ENCODE measurements at regions not wholly inside any gene's neighbourhood (a gene's known extent, or its start where the extent isn't known, plus 50 kb on each side); places are given as distances from the start of the nearest gene placed in this dataset.

DNA sequence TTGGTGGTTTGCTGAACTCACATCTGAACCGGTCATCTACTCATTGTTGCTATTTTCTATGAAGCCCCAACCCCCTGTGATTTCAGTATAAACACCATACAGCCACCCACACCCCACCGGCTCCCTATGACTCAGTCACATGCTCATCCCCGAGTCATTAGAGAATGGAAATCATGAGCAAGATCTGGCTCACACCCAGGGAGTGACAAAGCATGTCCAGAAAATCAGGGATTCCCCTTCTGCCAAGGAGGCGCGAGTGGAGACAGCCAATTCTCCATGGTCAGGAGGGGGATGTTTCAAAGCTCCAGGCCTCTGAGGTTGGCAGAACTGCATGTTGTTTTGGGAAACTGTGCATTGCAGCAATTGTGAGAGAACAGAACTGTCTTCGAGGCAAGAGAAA lies 657.5 kb upstream of the TBX3 start:
- DNase-seq = no peak

- no peak for DNase-seq
These were observed 654.8 kb upstream of the TBX3 start for GRCh38 chr12:115338566-115339294.

DNA sequence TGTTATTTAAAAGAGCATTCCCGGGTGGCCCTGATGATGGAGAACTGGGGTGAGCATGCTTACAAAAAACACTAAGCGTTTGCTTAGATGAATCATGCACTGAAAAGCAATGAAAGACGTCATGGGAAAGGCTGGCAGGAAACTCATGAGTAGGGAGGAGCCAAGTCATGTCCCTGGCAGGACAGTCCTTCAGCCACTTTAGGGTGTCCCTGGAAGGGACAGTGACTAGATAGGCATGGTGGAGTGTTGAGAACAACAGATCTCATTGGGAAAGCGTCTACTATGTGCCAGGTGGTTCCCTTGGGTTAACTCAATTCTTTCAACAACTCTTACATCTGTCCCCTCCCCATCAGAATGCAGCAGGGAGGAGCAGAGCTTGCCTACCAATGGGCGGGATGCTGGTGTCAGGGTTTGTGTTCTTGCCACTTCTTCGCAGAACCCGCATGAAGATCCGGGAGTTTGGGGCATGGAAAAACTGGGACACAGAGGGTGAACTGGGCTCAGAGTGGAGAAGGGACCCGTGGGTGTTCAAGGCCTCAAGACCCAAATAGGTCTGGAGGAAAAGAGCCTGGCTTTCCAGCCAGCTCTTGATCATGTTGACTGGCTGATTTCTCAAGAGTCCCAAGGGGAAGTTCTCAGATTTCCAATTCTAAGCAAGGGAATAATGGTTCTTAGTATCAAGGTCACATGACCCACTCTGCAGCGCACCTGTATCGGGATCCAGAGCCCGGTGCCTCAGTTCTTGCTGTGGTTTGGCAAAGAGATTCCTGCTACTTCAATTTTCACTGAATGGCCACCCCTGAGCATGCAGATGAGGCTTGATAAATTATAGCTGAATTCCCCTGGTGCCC lies 653.9 kb upstream of the TBX3 start:
- DNase-seq = no peak

- no peak for DNase-seq
These were observed 652.5 kb upstream of the TBX3 start for GRCh38 chr12:115336506-115336905.

DNA sequence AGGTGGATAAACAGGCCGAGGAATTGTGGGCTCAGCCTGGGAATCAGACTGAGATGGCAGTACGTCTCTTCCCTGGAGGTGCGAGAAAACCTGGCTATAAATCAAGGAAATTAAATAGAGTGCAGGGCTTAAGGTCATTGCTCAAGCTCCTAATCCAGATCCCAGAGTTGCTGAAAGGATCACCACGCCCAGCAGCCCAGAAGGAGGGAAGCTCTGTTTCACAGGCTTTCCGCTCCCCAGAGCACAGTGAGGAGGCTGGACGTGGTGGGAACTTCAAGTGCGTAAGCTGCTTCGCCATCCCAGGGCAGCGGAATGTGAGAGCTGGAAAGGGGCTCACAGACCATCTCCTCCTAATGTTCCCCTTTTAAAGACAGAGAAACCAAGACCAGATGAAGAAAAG lies 651.6 kb upstream of the TBX3 start:
- no peak for DNase-seq

DNA sequence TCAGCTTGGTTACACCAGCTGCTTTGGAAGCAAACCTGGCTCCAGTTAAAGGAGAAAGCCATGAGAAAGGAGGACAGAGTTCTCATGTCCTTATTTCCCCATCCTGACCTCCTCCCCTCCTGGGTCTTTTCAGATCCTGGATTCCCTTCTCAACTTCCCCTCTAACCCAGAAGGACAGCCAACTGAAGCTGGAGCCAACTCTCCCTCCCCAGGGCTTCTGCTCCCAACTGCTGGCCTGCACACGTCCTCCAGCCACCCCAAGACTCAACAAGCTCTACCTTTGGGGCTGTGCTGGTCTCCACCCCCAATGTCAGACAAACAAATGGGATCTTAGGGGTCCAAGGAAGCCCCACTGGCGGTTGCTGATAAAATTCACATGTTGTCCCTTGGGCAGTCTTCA lies 651.1 kb upstream of the TBX3 start:
- DNase-seq = no peak

- no peak for DNase-seq
These were observed 649.0 kb upstream of the TBX3 start for GRCh38 chr12:115332945-115333344.

- no peak for DNase-seq
These were observed 641.9 kb upstream of the TBX3 start for GRCh38 chr12:115325858-115326257.

GRCh38 chr12:115324949-115325593 lies 641.1 kb upstream of the TBX3 start:
- DNase-seq = no peak

GRCh38 chr12:115323223-115323905 lies 639.4 kb upstream of the TBX3 start:
- no peak for DNase-seq

DNA sequence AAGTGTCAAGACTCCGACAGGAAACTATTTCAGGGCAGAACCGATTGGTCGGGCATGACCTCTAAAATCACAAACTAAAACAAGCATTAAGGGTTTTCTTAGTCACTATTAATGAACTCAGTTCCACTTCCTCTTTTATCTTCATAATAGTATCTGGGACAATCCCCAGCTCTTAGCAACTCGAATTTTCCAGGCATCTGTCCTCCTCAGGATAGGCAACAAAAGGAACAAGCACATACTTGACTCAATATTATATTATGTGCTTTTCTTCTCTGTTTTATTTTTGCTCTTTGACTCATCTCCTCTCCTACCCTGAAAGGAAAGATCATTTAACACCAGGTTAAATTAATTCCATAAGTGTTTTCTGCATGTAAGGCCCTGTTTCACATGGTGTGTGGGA lies 638.3 kb upstream of the TBX3 start:
- no peak for DNase-seq

- no peak for DNase-seq
These were observed 637.0 kb upstream of the TBX3 start for GRCh38 chr12:115320967-115321366.

DNA sequence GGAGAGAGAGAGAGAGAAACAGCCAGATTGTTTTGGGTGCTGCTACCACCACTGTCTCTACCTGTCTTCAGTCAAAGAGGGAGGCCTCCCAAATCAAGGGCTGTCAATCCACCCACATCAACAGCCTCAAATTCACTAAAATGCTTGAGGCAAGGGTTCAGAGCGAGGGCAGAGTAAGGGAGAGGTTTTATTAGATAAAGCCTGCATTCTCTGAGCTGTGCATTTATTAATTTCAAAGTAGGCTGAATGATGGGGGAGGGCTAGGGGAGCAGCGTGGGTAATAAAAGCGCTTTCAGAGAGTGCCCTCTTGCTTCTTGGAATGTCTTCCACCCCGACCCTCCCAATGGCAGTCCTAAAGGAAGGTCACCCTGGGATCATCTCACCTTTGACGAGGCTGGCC lies 636.5 kb upstream of the TBX3 start:
- no peak for DNase-seq

DNA sequence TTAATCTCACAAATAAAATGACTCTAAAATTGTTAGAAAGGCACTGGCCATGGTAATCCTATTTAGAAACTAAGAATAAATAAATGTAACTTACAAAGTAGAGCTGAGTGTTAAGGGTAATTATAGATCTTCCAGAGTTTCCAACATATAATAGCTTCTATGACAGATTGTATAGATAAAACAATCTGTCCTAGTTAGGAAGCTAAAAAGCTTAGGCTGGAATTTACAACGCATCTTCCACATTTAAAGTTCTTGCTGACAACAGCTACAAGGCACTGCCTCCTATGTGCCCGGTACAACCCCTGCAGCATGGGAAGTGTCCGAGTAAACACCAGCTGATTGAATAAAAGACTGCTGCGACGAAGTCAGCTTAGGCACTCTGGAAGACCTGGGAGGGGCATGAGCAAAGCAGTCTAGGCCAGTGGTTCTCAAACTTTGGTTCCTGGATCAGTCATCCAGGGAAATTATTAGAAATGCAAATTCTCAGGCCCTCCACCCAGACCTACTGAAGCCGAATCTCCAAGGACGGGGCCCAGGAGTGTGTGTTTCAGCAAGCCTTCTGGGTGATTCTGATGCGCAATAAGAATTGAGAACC lies 635.6 kb upstream of the TBX3 start:
- DNase-seq = no peak

DNA sequence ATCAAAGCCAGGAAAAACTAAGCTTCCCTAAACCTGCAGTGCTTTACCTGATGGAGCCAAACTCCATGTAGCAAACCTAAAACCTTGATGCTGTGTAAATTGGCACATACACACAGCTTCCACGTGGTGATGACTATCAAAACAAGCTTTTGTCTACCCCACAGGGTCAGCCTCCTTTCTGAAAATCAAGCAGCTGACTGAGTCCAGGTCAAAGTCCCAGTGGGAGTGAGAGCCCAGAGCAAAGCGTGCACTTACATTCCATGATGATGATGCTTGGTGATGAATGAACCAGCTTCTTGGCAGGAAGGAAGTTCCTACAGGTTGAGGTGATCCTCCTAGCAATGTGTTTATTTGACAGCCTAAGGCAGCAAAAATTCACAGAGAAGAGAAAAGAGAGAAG lies 630.0 kb upstream of the TBX3 start:
- no peak for DNase-seq

DNA sequence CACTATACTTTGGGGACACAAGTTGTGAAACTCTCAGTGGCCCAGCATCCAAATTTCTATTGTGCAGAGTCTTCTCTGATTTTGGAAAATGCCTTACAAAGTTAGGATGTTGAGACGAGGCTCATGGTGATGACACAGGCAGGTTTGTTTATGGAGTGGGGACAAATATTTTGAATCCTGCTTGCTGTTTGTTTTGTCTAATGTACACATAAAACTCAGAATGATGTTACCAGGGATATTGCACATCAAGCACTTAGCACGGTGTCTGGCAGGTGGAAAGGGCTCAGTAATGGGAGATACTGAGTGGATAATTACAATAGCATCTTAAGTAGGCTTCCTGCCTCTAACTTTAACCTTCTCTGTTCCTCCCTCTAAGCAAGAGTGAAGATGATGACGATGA lies 628.9 kb upstream of the TBX3 start:
- no peak for DNase-seq

DNA sequence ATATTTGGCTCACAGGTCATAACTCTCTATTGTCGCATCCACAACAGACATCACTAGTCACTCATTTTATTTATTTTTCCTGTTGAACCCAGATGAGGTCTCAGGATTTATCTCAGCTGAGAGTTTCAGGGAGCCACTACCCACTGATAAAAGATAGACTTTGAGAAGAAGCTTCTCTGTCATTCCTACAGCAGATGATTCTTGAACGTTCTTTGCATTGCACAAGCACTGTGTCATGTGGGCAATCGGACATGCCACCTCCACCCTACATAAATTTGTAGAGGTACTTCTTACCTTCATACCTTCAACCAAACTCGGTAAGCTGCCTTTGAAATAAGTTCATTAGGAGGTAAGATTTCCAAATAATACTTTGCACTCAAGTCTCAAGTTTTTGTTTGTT lies 627.9 kb upstream of the TBX3 start:
- no peak for DNase-seq

DNA sequence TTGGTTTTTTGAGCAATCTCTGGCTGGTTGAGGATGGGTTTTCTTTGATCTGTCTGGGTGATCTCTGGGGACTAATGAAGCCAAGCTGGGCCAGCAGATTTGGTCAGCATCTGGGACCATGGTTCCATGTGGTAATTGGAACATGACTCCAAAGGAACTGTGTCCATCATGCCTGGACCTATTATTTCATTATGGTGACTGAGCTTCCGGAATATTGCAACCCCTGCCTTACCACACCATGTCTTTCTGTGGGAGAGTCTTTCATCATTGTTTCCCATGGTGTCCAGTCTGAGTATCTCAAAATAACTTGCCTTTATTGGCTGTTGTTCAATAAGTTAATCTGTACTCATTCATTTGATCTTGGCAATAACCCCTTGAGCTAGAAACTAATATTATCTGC lies 624.9 kb upstream of the TBX3 start:
- no peak for DNase-seq

GRCh38 chr12:115306380-115306779 lies 622.4 kb upstream of the TBX3 start:
- DNase-seq = no peak

GRCh38 chr12:115305867-115306266 lies 621.9 kb upstream of the TBX3 start:
- no peak for DNase-seq

DNA sequence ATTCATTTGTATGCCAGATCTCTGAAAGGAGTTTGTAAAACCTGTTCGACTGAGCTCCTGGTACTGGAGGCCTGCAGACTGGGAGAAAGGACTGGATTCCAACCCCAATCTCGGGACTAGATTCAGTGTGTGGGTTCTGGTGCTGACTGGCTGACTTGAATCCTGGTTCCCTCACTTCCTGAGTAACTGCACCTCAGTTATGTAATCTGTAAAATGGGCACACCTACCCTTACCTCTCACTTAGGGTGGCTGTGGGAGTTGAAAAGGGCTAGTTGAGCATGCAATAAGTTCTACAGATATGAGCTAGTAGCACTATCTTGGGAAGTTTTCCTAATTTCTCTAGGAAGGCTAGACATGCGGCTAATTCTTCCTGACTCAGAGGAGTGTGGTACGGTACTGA lies 621.3 kb upstream of the TBX3 start:
- no peak for DNase-seq

GRCh38 chr12:115303723-115304309 lies 619.8 kb upstream of the TBX3 start:
- no peak for DNase-seq

GRCh38 chr12:115297445-115297844 lies 613.5 kb upstream of the TBX3 start:
- DNase-seq = no peak

Measured in NCI-H446 treated with DMSO at 0.1 percent for 48 hours (cell line).